ENCODE measurements at regions not wholly inside any gene's neighbourhood (a gene's known extent, or its start where the extent isn't known, plus 50 kb on each side); places are given as distances from the start of the nearest gene placed in this dataset.

- Histone ChIP-seq H3K14ac (ENCODE audit: low read length) (no peak overlapping the region), H3K18ac (ENCODE audit: low read length) (no peak overlapping the region), H2BK5ac (ENCODE audit: low read depth, low read length, poor library complexity) (no peak overlapping the region), H3K27me3 (ENCODE audit: insufficient read depth, low read length) (no peaks in the 10 kb centered on the region), H3K79me2 (ENCODE audit: control insufficient read depth, insufficient read depth, low read length, poor library complexity) (no peaks in the 10 kb centered on the region), H4K12ac (ENCODE audit: low read depth, low read length) (no peak overlapping the region), H3K4me1 (ENCODE audit: control insufficient read depth in 1 of 2, insufficient read depth in 2 of 2, low read length in 2 of 2) (no peaks in the 10 kb centered on the region), H3K79me1 (ENCODE audit: low read length) (no peaks in the 10 kb centered on the region), H4K91ac (ENCODE audit: low read depth, low read length) (no peak overlapping the region), H3K23ac (ENCODE audit: low read length) (no peak overlapping the region), H3K27ac (ENCODE audit: low read depth, low read length) (no peak overlapping the region), H3K9ac (ENCODE audit: low read length) (no peak overlapping the region), H3K36me3 (ENCODE audit: control insufficient read depth in 1 of 2, insufficient read depth in 2 of 2, low read length in 2 of 2) (no peaks in the 10 kb centered on the region), H3K4ac (ENCODE audit: low read depth, low read length) (no peak overlapping the region), H2AFZ (ENCODE audit: insufficient read depth, low read length, poor library complexity) (no peak overlapping the region), H3K9me3 (ENCODE audit: insufficient read depth, low read depth, low read length) (peaks cover 3% of the 10 kb centered on the region), H4K8ac (ENCODE audit: low read depth, low read length) (no peak overlapping the region), H2BK12ac (ENCODE audit: low read length) (no peak overlapping the region), H2AK5ac (ENCODE audit: low read length) (no peak overlapping the region), H3K4me3 (ENCODE audit: low read depth, low read length) (no peak overlapping the region), H3K4me2 (ENCODE audit: low read length) (no peak overlapping the region), H2BK120ac (ENCODE audit: insufficient read depth, low read length, poor library complexity) (no peak overlapping the region)
- no CpG with 5 or more reads among the region's 8 CpGs for WGBS (ENCODE audit: extremely low coverage, insufficient coverage, insufficient read length)
- no peak for DNase-seq
Observed at GRCh38 chr10:44478876-44479705, 94.2 kb upstream of the CXCL12 start.

GRCh38 chr10:44492678-44493077 lies 107.8 kb upstream of the CXCL12 start:
- Histone ChIP-seq H2BK12ac (ENCODE audit: low read length) (no peak overlapping the region), H3K9me3 (ENCODE audit: insufficient read depth, low read depth, low read length) (no peaks in the 10 kb centered on the region), H3K18ac (ENCODE audit: low read length) (no peak overlapping the region), H4K12ac (ENCODE audit: low read depth, low read length) (no peak overlapping the region), H3K23ac (ENCODE audit: low read length) (no peak overlapping the region), H4K91ac (ENCODE audit: low read depth, low read length) (no peak overlapping the region), H3K4me2 (ENCODE audit: low read length) (no peak overlapping the region), H3K9ac (ENCODE audit: low read length) (no peak overlapping the region), H3K79me2 (ENCODE audit: control insufficient read depth, insufficient read depth, low read length, poor library complexity) (no peaks in the 10 kb centered on the region), H3K4me1 (ENCODE audit: control insufficient read depth in 1 of 2, insufficient read depth in 2 of 2, low read length in 2 of 2) (no peaks in the 10 kb centered on the region), H3K36me3 (ENCODE audit: control insufficient read depth in 1 of 2, insufficient read depth in 2 of 2, low read length in 2 of 2) (no peaks in the 10 kb centered on the region), H2BK120ac (ENCODE audit: insufficient read depth, low read length, poor library complexity) (no peak overlapping the region), H3K4ac (ENCODE audit: low read depth, low read length) (no peak overlapping the region), H3K27ac (ENCODE audit: low read depth, low read length) (no peak overlapping the region), H2AFZ (ENCODE audit: insufficient read depth, low read length, poor library complexity) (no peak overlapping the region), H3K14ac (ENCODE audit: low read length) (no peak overlapping the region), H3K79me1 (ENCODE audit: low read length) (no peaks in the 10 kb centered on the region), H2BK5ac (ENCODE audit: low read depth, low read length, poor library complexity) (no peak overlapping the region), H4K8ac (ENCODE audit: low read depth, low read length) (no peak overlapping the region), H3K4me3 (ENCODE audit: low read depth, low read length) (no peak overlapping the region), H2AK5ac (ENCODE audit: low read length) (no peak overlapping the region), H3K27me3 (ENCODE audit: insufficient read depth, low read length) (no peaks in the 10 kb centered on the region)
- WGBS (ENCODE audit: extremely low coverage, insufficient coverage, insufficient read length): no CpG with 5 or more reads among the region's 3 CpGs
- no peak for DNase-seq

GRCh38 chr10:44498222-44498621 lies 113.3 kb upstream of the CXCL12 start:
- Histone ChIP-seq H2BK5ac (ENCODE audit: low read depth, low read length, poor library complexity) (no peak overlapping the region), H3K4ac (ENCODE audit: low read depth, low read length) (no peak overlapping the region), H2AFZ (ENCODE audit: insufficient read depth, low read length, poor library complexity) (no peak overlapping the region)

GRCh38 chr10:44500451-44500850 lies 115.6 kb upstream of the CXCL12 start:
- H3K27ac ChIP-seq (ENCODE audit: low read depth, low read length): no peak overlapping the region
- no peaks in the 10 kb centered on the region for H3K9me3 ChIP-seq (ENCODE audit: insufficient read depth, low read depth, low read length)
- H3K18ac ChIP-seq (ENCODE audit: low read length): no peak overlapping the region
- H3K23ac ChIP-seq (ENCODE audit: low read length): no peak overlapping the region
- no peak overlapping the region for H2BK120ac ChIP-seq (ENCODE audit: insufficient read depth, low read length, poor library complexity)
- H2BK12ac ChIP-seq (ENCODE audit: low read length): no peak overlapping the region
- no peak overlapping the region for H4K12ac ChIP-seq (ENCODE audit: low read depth, low read length)
- no peaks in the 10 kb centered on the region for H3K4me1 ChIP-seq (ENCODE audit: control insufficient read depth in 1 of 2, insufficient read depth in 2 of 2, low read length in 2 of 2)
- H4K91ac ChIP-seq (ENCODE audit: low read depth, low read length): no peak overlapping the region
- no peak overlapping the region for H2BK5ac ChIP-seq (ENCODE audit: low read depth, low read length, poor library complexity)
- H3K79me1 ChIP-seq (ENCODE audit: low read length): no peaks in the 10 kb centered on the region
- H3K4me2 ChIP-seq (ENCODE audit: low read length): no peak overlapping the region
- no peak overlapping the region for H3K4me3 ChIP-seq (ENCODE audit: low read depth, low read length)
- H3K79me2 ChIP-seq (ENCODE audit: control insufficient read depth, insufficient read depth, low read length, poor library complexity): no peaks in the 10 kb centered on the region
- H2AFZ ChIP-seq (ENCODE audit: insufficient read depth, low read length, poor library complexity): no peak overlapping the region
- WGBS (ENCODE audit: extremely low coverage, insufficient coverage, insufficient read length): no CpG with 5 or more reads among the region's 1 CpG
- H3K4ac ChIP-seq (ENCODE audit: low read depth, low read length): no peak overlapping the region
- H3K9ac ChIP-seq (ENCODE audit: low read length): no peak overlapping the region
- no peak overlapping the region for H4K8ac ChIP-seq (ENCODE audit: low read depth, low read length)
- DNase-seq: no peak
- no peaks in the 10 kb centered on the region for H3K36me3 ChIP-seq (ENCODE audit: control insufficient read depth in 1 of 2, insufficient read depth in 2 of 2, low read length in 2 of 2)
- no peak overlapping the region for H3K14ac ChIP-seq (ENCODE audit: low read length)
- no peak overlapping the region for H2AK5ac ChIP-seq (ENCODE audit: low read length)
- no peaks in the 10 kb centered on the region for H3K27me3 ChIP-seq (ENCODE audit: insufficient read depth, low read length)

More at GRCh38 chr10:44498222-44498621, 113.3 kb upstream of the CXCL12 start:
- Histone ChIP-seq H3K23ac (ENCODE audit: low read length) (no peak overlapping the region), H2BK120ac (ENCODE audit: insufficient read depth, low read length, poor library complexity) (no peak overlapping the region), H3K4me1 (ENCODE audit: control insufficient read depth in 1 of 2, insufficient read depth in 2 of 2, low read length in 2 of 2) (no peaks in the 10 kb centered on the region), H4K12ac (ENCODE audit: low read depth, low read length) (no peak overlapping the region), H3K27ac (ENCODE audit: low read depth, low read length) (no peak overlapping the region), H3K27me3 (ENCODE audit: insufficient read depth, low read length) (no peaks in the 10 kb centered on the region), H3K79me2 (ENCODE audit: control insufficient read depth, insufficient read depth, low read length, poor library complexity) (no peaks in the 10 kb centered on the region), H3K9me3 (ENCODE audit: insufficient read depth, low read depth, low read length) (no peaks in the 10 kb centered on the region), H4K8ac (ENCODE audit: low read depth, low read length) (no peak overlapping the region), H2AK5ac (ENCODE audit: low read length) (no peak overlapping the region), H3K4me3 (ENCODE audit: low read depth, low read length) (no peak overlapping the region), H3K14ac (ENCODE audit: low read length) (no peak overlapping the region), H3K4me2 (ENCODE audit: low read length) (no peak overlapping the region), H3K9ac (ENCODE audit: low read length) (no peak overlapping the region), H3K36me3 (ENCODE audit: control insufficient read depth in 1 of 2, insufficient read depth in 2 of 2, low read length in 2 of 2) (no peaks in the 10 kb centered on the region), H3K18ac (ENCODE audit: low read length) (no peak overlapping the region), H3K79me1 (ENCODE audit: low read length) (no peaks in the 10 kb centered on the region), H2BK12ac (ENCODE audit: low read length) (no peak overlapping the region), H4K91ac (ENCODE audit: low read depth, low read length) (no peak overlapping the region)
- WGBS (ENCODE audit: extremely low coverage, insufficient coverage, insufficient read length): no CpG with 5 or more reads among the region's 5 CpGs
- DNase-seq: no peak

All from trophoblast cell (in vitro differentiated cells and primary cell).